Muscle layer of duodenum (tissue), 2 donors: ENCODE measurements at regions not wholly inside any gene's neighbourhood (a gene's known extent, or its start where the extent isn't known, plus 50 kb on each side); places are given as distances from the start of the nearest gene placed in this dataset.
"Not testable (repeated sequence)": the region's sequence is repeated elsewhere in the genome, so short reads cannot be mapped to it uniquely, and the experiment has no call there.

ENCODE experiments used
- H3K27ac ChIP-seq: one replicate; pipeline ENCODE4 v1.7.0; 2013; ENCODE audit warnings: mild to moderate bottlenecking, low read length
- H3K27me3 ChIP-seq: one replicate; pipeline ENCODE4 v1.7.0; 2013; ENCODE audit warnings: low read depth, mild to moderate bottlenecking, control low read depth, low read length
- H3K36me3 ChIP-seq, 2 donors: one replicate each; pipeline ENCODE4 v1.7.0; 2013; ENCODE audit warnings: low read length in 2 of 2, control low read depth in 1 of 2, mild to moderate bottlenecking in 1 of 2; ENCODE audit not compliant: insufficient read depth in 2 of 2, control insufficient read depth in 1 of 2
- H3K4me1 ChIP-seq, 2 donors: one replicate each; pipeline ENCODE4 v1.7.0; 2013; ENCODE audit warnings: low read length in 2 of 2, mild to moderate bottlenecking in 2 of 2, control low read depth in 1 of 2, moderate library complexity in 1 of 2; ENCODE audit not compliant: insufficient read depth in 2 of 2, control insufficient read depth in 1 of 2
- H3K4me3 ChIP-seq, 2 donors: one replicate each; pipeline ENCODE4 v1.7.0; 2013; ENCODE audit warnings: low read length in 2 of 2, low read depth in 1 of 2, mild to moderate bottlenecking in 1 of 2
- H3K9me3 ChIP-seq, 2 donors: one replicate each; pipeline ENCODE4 v1.7.0; 2013; ENCODE audit warnings: low read length in 2 of 2, control low read depth in 1 of 2, mild to moderate bottlenecking in 1 of 2; ENCODE audit not compliant: control insufficient read depth in 1 of 2
- donor health status: healthy.

- H3K9me3 ChIP-seq = no peaks in the 10 kb centered on the region
- no peak overlapping the region for H3K4me3 ChIP-seq
- no peaks in the 10 kb centered on the region for H3K36me3 ChIP-seq
- no peak overlapping the region for H3K27ac ChIP-seq
- H3K27me3 ChIP-seq = no peaks in the 10 kb centered on the region
- H3K4me1 ChIP-seq = no peaks in the 10 kb centered on the region
Measured at GRCh38 chr3:22856811-22857210, 346.3 kb upstream of the UBE2E2 start.

- Histone ChIP-seq H3K4me1 (no peaks in the 10 kb centered on the region), H3K27ac (no peak overlapping the region), H3K9me3 (no peaks in the 10 kb centered on the region)
Measured at GRCh38 chr3:22858486-22858885, 344.6 kb upstream of the UBE2E2 start.

GRCh38 chr3:22859618-22860017, 343.5 kb upstream of the UBE2E2 start:
- Histone ChIP-seq H3K4me1 (no peaks in the 10 kb centered on the region), H3K27me3 (no peaks in the 10 kb centered on the region), H3K4me3 (no peak overlapping the region), H3K9me3 (no peaks in the 10 kb centered on the region), H3K36me3 (no peaks in the 10 kb centered on the region), H3K27ac (no peak overlapping the region)

More at GRCh38 chr3:22858486-22858885, 344.6 kb upstream of the UBE2E2 start:
- no peaks in the 10 kb centered on the region for H3K27me3 ChIP-seq
- no peak overlapping the region for H3K4me3 ChIP-seq
- no peaks in the 10 kb centered on the region for H3K36me3 ChIP-seq

GRCh38 chr3:22861426-22861825, 341.7 kb upstream of the UBE2E2 start:
- Histone ChIP-seq H3K27me3 (no peaks in the 10 kb centered on the region), H3K4me3 (no peak overlapping the region), H3K9me3 (no peaks in the 10 kb centered on the region), H3K27ac (no peak overlapping the region), H3K36me3 (no peaks in the 10 kb centered on the region), H3K4me1 (no peaks in the 10 kb centered on the region)

GRCh38 chr3:22862111-22862510, 341.0 kb upstream of the UBE2E2 start:
- no peaks in the 10 kb centered on the region for H3K27me3 ChIP-seq
- no peak overlapping the region for H3K27ac ChIP-seq
- H3K9me3 ChIP-seq = no peaks in the 10 kb centered on the region
- no peak overlapping the region for H3K4me3 ChIP-seq
- no peaks in the 10 kb centered on the region for H3K36me3 ChIP-seq
- no peaks in the 10 kb centered on the region for H3K4me1 ChIP-seq

- not testable (repeated sequence) for H3K9me3 ChIP-seq, H3K4me1 ChIP-seq, H3K27me3 ChIP-seq, H3K4me3 ChIP-seq, H3K36me3 ChIP-seq, H3K27ac ChIP-seq
Measured at GRCh38 chr3:22882834-22883233, 320.3 kb upstream of the UBE2E2 start.

GRCh38 chr3:22885039-22885438, 318.1 kb upstream of the UBE2E2 start:
- no peaks in the 10 kb centered on the region for H3K36me3 ChIP-seq
- H3K27ac ChIP-seq = no peak overlapping the region
- H3K9me3 ChIP-seq = no peaks in the 10 kb centered on the region
- H3K27me3 ChIP-seq = no peaks in the 10 kb centered on the region
- no peak overlapping the region for H3K4me3 ChIP-seq
- peaks cover 0 to 6% of the 10 kb centered on the region in 2 donors for H3K4me1 ChIP-seq

GRCh38 chr3:22885574-22886341, 317.4 kb upstream of the UBE2E2 start:
- no peak overlapping the region for H3K27ac ChIP-seq
- peaks cover 0 to 6% of the 10 kb centered on the region in 2 donors for H3K4me1 ChIP-seq
- H3K4me3 ChIP-seq = no peak overlapping the region
- H3K9me3 ChIP-seq = no peaks in the 10 kb centered on the region
- no peaks in the 10 kb centered on the region for H3K36me3 ChIP-seq
- no peaks in the 10 kb centered on the region for H3K27me3 ChIP-seq

- Histone ChIP-seq H3K36me3 (no peaks in the 10 kb centered on the region), H3K27me3 (no peaks in the 10 kb centered on the region), H3K4me3 (no peak overlapping the region), H3K9me3 (no peaks in the 10 kb centered on the region), H3K27ac (no peak overlapping the region), H3K4me1 (peaks cover 0 to 6% of the 10 kb centered on the region in 2 donors)
Measured at GRCh38 chr3:22886439-22887068, 316.6 kb upstream of the UBE2E2 start.

GRCh38 chr3:22887664-22888291, 315.3 kb upstream of the UBE2E2 start:
- Histone ChIP-seq H3K9me3 (no peaks in the 10 kb centered on the region), H3K4me3 (no peak overlapping the region), H3K27ac (no peak overlapping the region), H3K4me1 (peaks cover 0 to 6% of the 10 kb centered on the region in 2 donors), H3K36me3 (no peaks in the 10 kb centered on the region), H3K27me3 (no peaks in the 10 kb centered on the region)

GRCh38 chr3:22893101-22893500, 310.0 kb upstream of the UBE2E2 start:
- Histone ChIP-seq H3K4me1 (peaks cover 0 to 15% of the 10 kb centered on the region in 2 donors), H3K36me3 (no peaks in the 10 kb centered on the region), H3K27me3 (no peaks in the 10 kb centered on the region), H3K9me3 (no peaks in the 10 kb centered on the region), H3K27ac (no peak overlapping the region), H3K4me3 (no peak overlapping the region)
